Activated T-helper 1 cell treated with anti-CD3 and anti-CD28 coated beads, Interleukin-12 subunit alpha, Interleukin-12 subunit beta, Interleukin-2, Interleukin-4 antibody, amounts not matched to agents 30 ng/mL and 10 ng/mL and 1 ng/mL, durations not matched to agents 14 hours and 24 hours and 36 hours (primary cell): ENCODE measurements at regions not wholly inside any gene's neighbourhood (a gene's known extent, or its start where the extent isn't known, plus 50 kb on each side); places are given as distances from the start of the nearest gene placed in this dataset.
A peak's percentile ranks its signal among the peaks of the same experiment; 100 is the strongest.

Experiments used
- DNase-seq: peaks from one replicate; pipeline ENCODE4 v3.0.0; 2021; ENCODE audit warnings: low spot score
- H3K27ac Mint-ChIP-seq: one replicate; pipeline ENCODE4 v1.8.0; 2021; ENCODE audit warnings: mild to moderate bottlenecking, mixed read lengths
- H3K27me3 Mint-ChIP-seq: one replicate; pipeline ENCODE4 v1.8.0; 2022; ENCODE audit warnings: mild to moderate bottlenecking, moderate library complexity, mixed read lengths; ENCODE audit not compliant: insufficient read depth
- H3K36me3 Mint-ChIP-seq: one replicate; pipeline ENCODE4 v1.8.0; 2021; ENCODE audit warnings: low read depth, mixed read lengths
- H3K4me1 Mint-ChIP-seq: one replicate; pipeline ENCODE4 v1.8.0; 2021; ENCODE audit warnings: low read depth, mixed read lengths
- H3K4me3 Mint-ChIP-seq: one replicate; pipeline ENCODE4 v1.8.0; 2021; ENCODE audit warnings: mild to moderate bottlenecking, moderate library complexity, mixed read lengths
- H3K9me3 Mint-ChIP-seq: one replicate; pipeline ENCODE4 v1.8.0; 2021; ENCODE audit warnings: mixed read lengths
- intact Hi-C: fragments of 100-400 bp; cut with micrococcal nuclease; formaldehyde crosslinking; loops from one replicate; pipeline ENCODE4 v1.15.1; 2024

- Mint-ChIP-seq H3K4me3 (no peak overlapping the region), H3K36me3 (no peaks in the 10 kb centered on the region), H3K9me3 (no peaks in the 10 kb centered on the region), H3K27me3 (peaks cover 18% of the 10 kb centered on the region), H3K4me1 (no peaks in the 10 kb centered on the region), H3K27ac (no peak overlapping the region)
- no peak for DNase-seq
- intact Hi-C loops: no loop called here
Measured at GRCh38 chr15:91698241-91698640, 155.3 kb upstream of the SLCO3A1 start.

GRCh38 chr15:91699741-91700140 is 153.8 kb upstream of the SLCO3A1 start:
- no peaks in the 10 kb centered on the region for H3K36me3 Mint-ChIP-seq
- peaks cover 16% of the 10 kb centered on the region for H3K27me3 Mint-ChIP-seq
- no peak for DNase-seq
- H3K4me3 Mint-ChIP-seq: no peak overlapping the region
- H3K27ac Mint-ChIP-seq: no peak overlapping the region
- no peaks in the 10 kb centered on the region for H3K9me3 Mint-ChIP-seq
- intact Hi-C loops: no loop called here
- H3K4me1 Mint-ChIP-seq: no peaks in the 10 kb centered on the region

GRCh38 chr15:91703274-91703673 is 150.2 kb upstream of the SLCO3A1 start:
- Mint-ChIP-seq H3K4me3 (no peak overlapping the region), H3K36me3 (no peaks in the 10 kb centered on the region)
- intact Hi-C loops: no loop called here

GRCh38 chr15:91704343-91704742 is 149.2 kb upstream of the SLCO3A1 start:
- Mint-ChIP-seq H3K27me3 (peaks cover 16% of the 10 kb centered on the region), H3K4me1 (peaks cover 24% of the 10 kb centered on the region), H3K4me3 (no peak overlapping the region), H3K27ac (no peak overlapping the region), H3K36me3 (no peaks in the 10 kb centered on the region), H3K9me3 (no peaks in the 10 kb centered on the region)
- DNase-seq: no peak
- intact Hi-C loops: no loop called here

More at GRCh38 chr15:91703274-91703673, 150.2 kb upstream of the SLCO3A1 start:
- no peaks in the 10 kb centered on the region for H3K9me3 Mint-ChIP-seq
- H3K4me1 Mint-ChIP-seq: peaks cover 24% of the 10 kb centered on the region
- no peak for DNase-seq
- peaks cover 12% of the 10 kb centered on the region for H3K27me3 Mint-ChIP-seq
- H3K27ac Mint-ChIP-seq: no peak overlapping the region

GRCh38 chr15:91706322-91707032 is 147.0 kb upstream of the SLCO3A1 start:
- Mint-ChIP-seq H3K4me1 (peaks cover 24% of the 10 kb centered on the region), H3K27me3 (peaks cover 22% of the 10 kb centered on the region), H3K36me3 (no peaks in the 10 kb centered on the region), H3K9me3 (no peaks in the 10 kb centered on the region), H3K4me3 (peak overlapping the region; percentile 9), H3K27ac (peak overlapping the region; percentile 76)
- DNase-seq: peak; percentile 84
- intact Hi-C loops: loop anchor here (1.0 kb wide), 7 partner anchors 148 to 403 kb away; no protein-coding TSS in a partner anchor

GRCh38 chr15:91710080-91710698 is 143.3 kb upstream of the SLCO3A1 start:
- intact Hi-C loops: no loop called here

GRCh38 chr15:91711384-91712033 is 142.0 kb upstream of the SLCO3A1 start:
- Mint-ChIP-seq H3K4me1 (peaks cover 8% of the 10 kb centered on the region), H3K4me3 (no peak overlapping the region), H3K27me3 (peaks cover 35% of the 10 kb centered on the region), H3K9me3 (peaks cover 4% of the 10 kb centered on the region), H3K27ac (no peak overlapping the region), H3K36me3 (no peaks in the 10 kb centered on the region)
- intact Hi-C loops: no loop called here
- no peak for DNase-seq

More at GRCh38 chr15:91710080-91710698, 143.3 kb upstream of the SLCO3A1 start:
- no peak overlapping the region for H3K4me3 Mint-ChIP-seq
- peaks cover 3% of the 10 kb centered on the region for H3K9me3 Mint-ChIP-seq
- no peak overlapping the region for H3K27ac Mint-ChIP-seq
- no peaks in the 10 kb centered on the region for H3K36me3 Mint-ChIP-seq
- peaks cover 35% of the 10 kb centered on the region for H3K27me3 Mint-ChIP-seq
- peaks cover 21% of the 10 kb centered on the region for H3K4me1 Mint-ChIP-seq
- DNase-seq: no peak

- Mint-ChIP-seq H3K4me1 (no peaks in the 10 kb centered on the region), H3K27ac (no peak overlapping the region), H3K36me3 (no peaks in the 10 kb centered on the region), H3K4me3 (no peak overlapping the region), H3K9me3 (peaks cover 4% of the 10 kb centered on the region), H3K27me3 (peaks cover 35% of the 10 kb centered on the region)
- intact Hi-C loops: no loop called here
- DNase-seq: no peak
Measured at GRCh38 chr15:91712286-91712685, 141.2 kb upstream of the SLCO3A1 start.

- H3K4me3 Mint-ChIP-seq: no peak overlapping the region
- H3K27me3 Mint-ChIP-seq: peaks cover 21% of the 10 kb centered on the region
- H3K4me1 Mint-ChIP-seq: no peaks in the 10 kb centered on the region
- peaks cover 4% of the 10 kb centered on the region for H3K9me3 Mint-ChIP-seq
- H3K36me3 Mint-ChIP-seq: no peaks in the 10 kb centered on the region
- no peak for DNase-seq
- intact Hi-C loops: no loop called here
- H3K27ac Mint-ChIP-seq: no peak overlapping the region
Measured at GRCh38 chr15:91716536-91716935, 137.0 kb upstream of the SLCO3A1 start.

- DNase-seq: no peak
- Mint-ChIP-seq H3K27me3 (peaks cover 24% of the 10 kb centered on the region), H3K27ac (no peak overlapping the region), H3K9me3 (peaks cover 4% of the 10 kb centered on the region), H3K4me3 (no peak overlapping the region), H3K4me1 (no peaks in the 10 kb centered on the region), H3K36me3 (no peaks in the 10 kb centered on the region)
- intact Hi-C loops: no loop called here
Measured at GRCh38 chr15:91717811-91718210, 135.7 kb upstream of the SLCO3A1 start.

- no peak for DNase-seq
- no peak overlapping the region for H3K27ac Mint-ChIP-seq
- no peaks in the 10 kb centered on the region for H3K4me1 Mint-ChIP-seq
Measured at GRCh38 chr15:91723959-91724358, 129.5 kb upstream of the SLCO3A1 start.

GRCh38 chr15:91733661-91734060 is 119.8 kb upstream of the SLCO3A1 start:
- H3K4me3 Mint-ChIP-seq: no peak overlapping the region
- no peaks in the 10 kb centered on the region for H3K9me3 Mint-ChIP-seq
- H3K36me3 Mint-ChIP-seq: no peaks in the 10 kb centered on the region
- DNase-seq: no peak
- H3K27ac Mint-ChIP-seq: no peak overlapping the region
- intact Hi-C loops: no loop called here
- no peaks in the 10 kb centered on the region for H3K4me1 Mint-ChIP-seq
- peaks cover 18% of the 10 kb centered on the region for H3K27me3 Mint-ChIP-seq

More at GRCh38 chr15:91723959-91724358, 129.5 kb upstream of the SLCO3A1 start:
- H3K27me3 Mint-ChIP-seq: peaks cover 24% of the 10 kb centered on the region
- H3K9me3 Mint-ChIP-seq: no peaks in the 10 kb centered on the region
- intact Hi-C loops: no loop called here
- H3K36me3 Mint-ChIP-seq: no peaks in the 10 kb centered on the region
- no peak overlapping the region for H3K4me3 Mint-ChIP-seq

GRCh38 chr15:91737151-91737818 is 116.2 kb upstream of the SLCO3A1 start:
- H3K27ac Mint-ChIP-seq: no peak overlapping the region
- H3K27me3 Mint-ChIP-seq: peaks cover 5% of the 10 kb centered on the region
- H3K4me3 Mint-ChIP-seq: no peak overlapping the region
- H3K36me3 Mint-ChIP-seq: no peaks in the 10 kb centered on the region
- H3K9me3 Mint-ChIP-seq: no peaks in the 10 kb centered on the region
- no peaks in the 10 kb centered on the region for H3K4me1 Mint-ChIP-seq
- intact Hi-C loops: no loop called here
- DNase-seq: no peak
